ENCODE measurements at regions not wholly inside any gene's neighbourhood (a gene's known extent, or its start where the extent isn't known, plus 50 kb on each side); places are given as distances from the start of the nearest gene placed in this dataset.

- no peak overlapping the region for H3K4me3 Mint-ChIP-seq (ENCODE audit: unreplicated experiment)
- no peaks in the 10 kb centered on the region for H3K27me3 Mint-ChIP-seq (ENCODE audit: low read depth, unreplicated experiment)
- no peaks in the 10 kb centered on the region for H3K9me3 Mint-ChIP-seq (ENCODE audit: unreplicated experiment)
- Histone ChIP-seq H3K9me3 (ENCODE audit: insufficient read depth, low read depth, low read length) (no peaks in the 10 kb centered on the region), H2AFZ (ENCODE audit: low read depth, low read length) (no peak overlapping the region), H4K20me1 (ENCODE audit: insufficient read depth, low read length) (no peaks in the 10 kb centered on the region), H3K4me2 (ENCODE audit: low read length) (no peak overlapping the region), H3K36me3 (ENCODE audit: insufficient read depth, low read length) (no peaks in the 10 kb centered on the region), H3K27ac (ENCODE audit: low read depth, low read length) (no peak overlapping the region), H3K27me3 (ENCODE audit: insufficient read depth, low read length) (no peaks in the 10 kb centered on the region), H3K4me3 (ENCODE audit: insufficient read depth, low read depth, low read length) (no peak overlapping the region), H3K4me1 (ENCODE audit: insufficient read depth, low read length) (no peaks in the 10 kb centered on the region), H3K79me2 (ENCODE audit: insufficient read depth, low read length) (no peaks in the 10 kb centered on the region), H3K9ac (ENCODE audit: low read length) (no peak overlapping the region)
- no peak overlapping the region for H3K27ac Mint-ChIP-seq (ENCODE audit: unreplicated experiment)
- no peaks in the 10 kb centered on the region for H3K36me3 Mint-ChIP-seq (ENCODE audit: low read depth, unreplicated experiment)
- DNase-seq (ENCODE audit: low read depth) (no peak), FAIRE-seq (no peak)
- TF ChIP-seq EZH2 (IDR thresholded peaks at IDR 0.05; ENCODE audit: insufficient read depth, low read length) (no peak), CTCF (IDR thresholded peaks at IDR 0.05; ENCODE audit: insufficient read depth, low read depth, low read length) (no peak)
- no peaks in the 10 kb centered on the region for H3K4me1 Mint-ChIP-seq (ENCODE audit: low read depth, unreplicated experiment)
Observed at GRCh38 chr2:35391736-35392442, 963.7 kb upstream of the CRIM1 start.

GRCh38 chr2:35378791-35379190, 976.8 kb upstream of the CRIM1 start:
- Histone ChIP-seq H3K4me3 (ENCODE audit: insufficient read depth, low read depth, low read length) (no peak overlapping the region), H3K79me2 (ENCODE audit: insufficient read depth, low read length) (no peaks in the 10 kb centered on the region), H3K27ac (ENCODE audit: low read depth, low read length) (no peak overlapping the region), H3K9me3 (ENCODE audit: insufficient read depth, low read depth, low read length) (no peaks in the 10 kb centered on the region), H3K9ac (ENCODE audit: low read length) (no peak overlapping the region), H4K20me1 (ENCODE audit: insufficient read depth, low read length) (no peaks in the 10 kb centered on the region), H2AFZ (ENCODE audit: low read depth, low read length) (no peak overlapping the region), H3K4me2 (ENCODE audit: low read length) (no peak overlapping the region), H3K27me3 (ENCODE audit: insufficient read depth, low read length) (no peaks in the 10 kb centered on the region), H3K36me3 (ENCODE audit: insufficient read depth, low read length) (no peaks in the 10 kb centered on the region), H3K4me1 (ENCODE audit: insufficient read depth, low read length) (no peaks in the 10 kb centered on the region)
- no peak for FAIRE-seq
- DNase-seq (ENCODE audit: low read depth), result no peak
- no peaks in the 10 kb centered on the region for H3K4me1 Mint-ChIP-seq (ENCODE audit: low read depth, unreplicated experiment)
- no peak overlapping the region for H3K4me3 Mint-ChIP-seq (ENCODE audit: unreplicated experiment)
- no peak overlapping the region for H3K27ac Mint-ChIP-seq (ENCODE audit: unreplicated experiment)
- no peaks in the 10 kb centered on the region for H3K27me3 Mint-ChIP-seq (ENCODE audit: low read depth, unreplicated experiment)
- no peak for TF ChIP-seq EZH2 (IDR thresholded peaks at IDR 0.05; ENCODE audit: insufficient read depth, low read length)
- no peak for TF ChIP-seq CTCF (IDR thresholded peaks at IDR 0.05; ENCODE audit: insufficient read depth, low read depth, low read length)
- no peaks in the 10 kb centered on the region for H3K9me3 Mint-ChIP-seq (ENCODE audit: unreplicated experiment)
- H3K36me3 Mint-ChIP-seq (ENCODE audit: low read depth, unreplicated experiment), result no peaks in the 10 kb centered on the region

GRCh38 chr2:35374845-35375244, 980.7 kb upstream of the CRIM1 start:
- H3K36me3 ChIP-seq (ENCODE audit: insufficient read depth, low read length), result no peaks in the 10 kb centered on the region
- DNase-seq (ENCODE audit: low read depth), result no peak
- H3K4me3 ChIP-seq (ENCODE audit: insufficient read depth, low read depth, low read length), result no peak overlapping the region
- no peak overlapping the region for H3K4me2 ChIP-seq (ENCODE audit: low read length)
- no peak overlapping the region for H3K27ac ChIP-seq (ENCODE audit: low read depth, low read length)
- H3K27me3 ChIP-seq (ENCODE audit: insufficient read depth, low read length), result no peaks in the 10 kb centered on the region
- no peak for FAIRE-seq
- Mint-ChIP-seq H3K36me3 (ENCODE audit: low read depth, unreplicated experiment) (no peaks in the 10 kb centered on the region), H3K27me3 (ENCODE audit: low read depth, unreplicated experiment) (no peaks in the 10 kb centered on the region), H3K4me3 (ENCODE audit: unreplicated experiment) (no peak overlapping the region), H3K27ac (ENCODE audit: unreplicated experiment) (no peak overlapping the region), H3K9me3 (ENCODE audit: unreplicated experiment) (peaks cover 2% of the 10 kb centered on the region), H3K4me1 (ENCODE audit: low read depth, unreplicated experiment) (no peaks in the 10 kb centered on the region)
- no peaks in the 10 kb centered on the region for H4K20me1 ChIP-seq (ENCODE audit: insufficient read depth, low read length)
- H2AFZ ChIP-seq (ENCODE audit: low read depth, low read length), result no peak overlapping the region
- TF ChIP-seq CTCF (IDR thresholded peaks at IDR 0.05; ENCODE audit: insufficient read depth, low read depth, low read length) (no peak), EZH2 (IDR thresholded peaks at IDR 0.05; ENCODE audit: insufficient read depth, low read length) (no peak)
- no peaks in the 10 kb centered on the region for H3K4me1 ChIP-seq (ENCODE audit: insufficient read depth, low read length)
- H3K9ac ChIP-seq (ENCODE audit: low read length), result no peak overlapping the region
- no peaks in the 10 kb centered on the region for H3K79me2 ChIP-seq (ENCODE audit: insufficient read depth, low read length)
- H3K9me3 ChIP-seq (ENCODE audit: insufficient read depth, low read depth, low read length), result no peaks in the 10 kb centered on the region
